Nephron (organoid): ENCODE measurements at regions not wholly inside any gene's neighbourhood (a gene's known extent, or its start where the extent isn't known, plus 50 kb on each side); places are given as distances from the start of the nearest gene placed in this dataset.
A peak's percentile ranks its signal among the peaks of the same experiment; 100 is the strongest.
"Not testable (repeated sequence)": the region's sequence is repeated elsewhere in the genome, so short reads cannot be mapped to it uniquely, and the experiment has no call there.

Experiments
- H3K27ac Mint-ChIP-seq, 3 experiments: 2 replicates each; pipeline ENCODE4 v1.8.0; 2020; ENCODE audit warnings: mixed read lengths in 3 of 3, mild to moderate bottlenecking in 2 of 3, moderate library complexity in 1 of 3
- H3K27me3 Mint-ChIP-seq: 2 replicates; pipeline ENCODE4 v1.8.0; 2021; ENCODE audit warnings: low read depth, mild to moderate bottlenecking, moderate library complexity, mixed read lengths
- H3K36me3 Mint-ChIP-seq: 2 replicates; pipeline ENCODE4 v1.8.0; 2020; ENCODE audit warnings: low read depth, mixed read lengths
- H3K4me1 Mint-ChIP-seq: 2 replicates; pipeline ENCODE4 v1.8.0; 2020; ENCODE audit warnings: mixed read lengths
- H3K4me3 Mint-ChIP-seq, 3 experiments: 2 replicates each; pipeline ENCODE4 v1.8.0; 2020; ENCODE audit warnings: mild to moderate bottlenecking in 3 of 3, mixed read lengths in 3 of 3, moderate library complexity in 2 of 3
- H3K9me3 Mint-ChIP-seq: 2 replicates; pipeline ENCODE4 v1.8.0; 2020; ENCODE audit warnings: mixed read lengths
- TF ChIP-seq, protein P1 (sequence below), 3 experiments: fragments of 200-600 bp; sonication (generic); IDR thresholded peaks; one replicate each; pipeline ENCODE4 v1.5.0; 2021; ENCODE audit warnings: antibody characterized with exemption in 3 of 3; ENCODE audit not compliant: unreplicated experiment in 3 of 3

DNA sequence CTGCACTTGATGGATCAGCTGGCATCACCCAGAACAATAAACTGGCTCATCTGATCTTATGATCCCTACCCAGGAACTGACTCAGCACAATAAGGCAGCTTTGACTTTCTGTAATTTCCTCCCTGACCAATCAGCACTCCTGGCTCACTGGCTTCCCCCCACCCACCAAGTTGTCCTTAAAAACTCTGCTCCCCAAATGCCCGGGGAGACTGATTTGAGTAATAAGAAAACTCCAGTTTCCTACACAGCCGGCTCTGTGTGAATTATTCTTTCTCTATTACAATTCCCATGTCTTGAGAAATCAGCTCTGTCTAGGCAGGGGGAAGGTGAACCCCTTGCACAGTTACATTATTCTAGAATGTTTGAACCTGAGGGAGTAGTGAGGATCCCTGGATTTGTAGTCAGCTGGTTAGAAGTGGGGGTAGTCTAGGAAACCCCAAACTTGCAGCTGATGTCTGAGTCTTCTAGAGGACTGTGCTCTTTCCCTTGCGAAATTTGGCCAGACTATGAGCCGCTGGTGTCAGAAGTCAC lies 111.7 kb upstream of the NEK6 start:
- Mint-ChIP-seq H3K27me3 (peaks cover 28% of the 10 kb centered on the region), H3K27ac (no peak overlapping the region), H3K9me3 (no peaks in the 10 kb centered on the region), H3K4me3 (no peak overlapping the region), H3K4me1 (no peaks in the 10 kb centered on the region), H3K36me3 (no peaks in the 10 kb centered on the region)
- TF ChIP-seq, protein P1, sequence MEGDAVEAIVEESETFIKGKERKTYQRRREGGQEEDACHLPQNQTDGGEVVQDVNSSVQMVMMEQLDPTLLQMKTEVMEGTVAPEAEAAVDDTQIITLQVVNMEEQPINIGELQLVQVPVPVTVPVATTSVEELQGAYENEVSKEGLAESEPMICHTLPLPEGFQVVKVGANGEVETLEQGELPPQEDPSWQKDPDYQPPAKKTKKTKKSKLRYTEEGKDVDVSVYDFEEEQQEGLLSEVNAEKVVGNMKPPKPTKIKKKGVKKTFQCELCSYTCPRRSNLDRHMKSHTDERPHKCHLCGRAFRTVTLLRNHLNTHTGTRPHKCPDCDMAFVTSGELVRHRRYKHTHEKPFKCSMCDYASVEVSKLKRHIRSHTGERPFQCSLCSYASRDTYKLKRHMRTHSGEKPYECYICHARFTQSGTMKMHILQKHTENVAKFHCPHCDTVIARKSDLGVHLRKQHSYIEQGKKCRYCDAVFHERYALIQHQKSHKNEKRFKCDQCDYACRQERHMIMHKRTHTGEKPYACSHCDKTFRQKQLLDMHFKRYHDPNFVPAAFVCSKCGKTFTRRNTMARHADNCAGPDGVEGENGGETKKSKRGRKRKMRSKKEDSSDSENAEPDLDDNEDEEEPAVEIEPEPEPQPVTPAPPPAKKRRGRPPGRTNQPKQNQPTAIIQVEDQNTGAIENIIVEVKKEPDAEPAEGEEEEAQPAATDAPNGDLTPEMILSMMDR (IDR thresholded peaks at IDR 0.05; ENCODE audit: unreplicated experiment in 3 of 3), result no peak

DNA sequence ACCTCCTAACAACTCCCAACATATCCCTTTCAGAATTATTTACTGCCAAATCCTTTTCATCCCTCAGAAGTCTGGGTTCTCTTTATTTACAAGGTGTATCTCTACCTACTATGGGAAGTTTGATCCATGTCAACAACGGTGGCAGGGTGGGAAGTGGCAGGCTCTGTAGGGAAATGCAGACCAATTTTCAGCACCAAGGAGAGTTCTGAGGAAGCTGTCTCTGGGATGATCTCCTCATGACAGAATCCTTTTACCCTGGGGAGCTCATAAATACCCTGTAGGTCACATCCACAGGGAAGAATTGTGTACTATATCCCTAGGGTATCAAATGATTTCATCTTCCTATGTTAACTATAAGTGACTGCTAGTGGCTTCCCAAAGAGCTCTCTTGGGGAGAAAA lies 107.8 kb upstream of the NEK6 start:
- no peak overlapping the region for H3K27ac Mint-ChIP-seq
- H3K27me3 Mint-ChIP-seq, result peaks cover 27% of the 10 kb centered on the region
- H3K9me3 Mint-ChIP-seq, result peaks cover 8% of the 10 kb centered on the region
- no peaks in the 10 kb centered on the region for H3K4me1 Mint-ChIP-seq
- no peak overlapping the region for H3K4me3 Mint-ChIP-seq
- TF ChIP-seq, protein P1 (IDR thresholded peaks at IDR 0.05; ENCODE audit: unreplicated experiment in 3 of 3), result no peak
- no peaks in the 10 kb centered on the region for H3K36me3 Mint-ChIP-seq

DNA sequence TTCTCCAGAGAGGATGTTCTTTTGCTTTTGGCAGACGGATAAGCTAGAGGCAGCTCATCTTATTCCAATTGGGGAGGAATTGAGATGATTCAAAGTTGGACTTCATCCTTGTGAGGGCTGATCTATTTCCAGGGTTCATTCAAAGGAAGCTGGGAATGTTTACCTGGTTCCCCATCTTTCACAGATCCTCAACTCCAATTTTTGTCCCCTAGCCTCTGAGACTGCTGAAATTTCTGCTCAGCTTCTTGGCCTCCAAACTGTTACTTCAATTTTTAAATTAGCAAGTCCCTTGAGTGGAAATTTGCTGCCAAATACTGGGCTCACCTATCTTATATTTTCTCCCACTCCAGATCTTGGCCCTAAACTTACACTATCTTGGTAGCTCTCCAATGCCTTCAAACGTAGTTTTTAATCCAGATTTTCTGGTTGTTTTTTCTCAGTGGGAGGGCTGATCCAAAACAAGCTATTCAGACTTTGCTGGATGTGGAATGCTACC lies 93.9 kb upstream of the NEK6 start:
- Mint-ChIP-seq H3K27ac (peak overlapping the region in 1 of 3 experiments; percentile 54), H3K27me3 (peaks cover 24% of the 10 kb centered on the region), H3K4me3 (no peak overlapping the region), H3K36me3 (no peaks in the 10 kb centered on the region), H3K4me1 (peaks cover 15% of the 10 kb centered on the region), H3K9me3 (no peaks in the 10 kb centered on the region)
- TF ChIP-seq, protein P1 (IDR thresholded peaks at IDR 0.05; ENCODE audit: unreplicated experiment in 3 of 3), result no peak

DNA sequence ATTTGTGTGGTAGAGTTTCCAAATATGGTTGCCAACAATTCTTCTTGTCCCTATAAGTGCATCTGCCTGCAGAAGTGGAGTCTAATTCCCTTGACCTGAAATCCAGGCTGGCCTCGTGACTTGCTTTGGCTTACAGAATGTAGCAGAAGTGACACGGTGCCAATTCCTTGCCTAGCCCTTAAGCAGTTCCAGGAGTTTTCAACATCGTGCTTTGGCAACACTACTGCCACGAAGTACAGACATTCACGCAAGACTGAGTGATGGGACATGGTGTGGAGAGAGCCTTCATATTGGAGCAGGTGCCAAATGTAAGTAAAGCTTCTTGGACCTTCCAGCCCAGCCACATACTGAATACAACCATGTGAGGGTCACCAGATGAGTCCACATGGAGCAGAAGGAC lies 92.9 kb upstream of the NEK6 start:
- Mint-ChIP-seq H3K4me1 (peaks cover 15% of the 10 kb centered on the region), H3K27ac (no peak overlapping the region), H3K9me3 (no peaks in the 10 kb centered on the region), H3K4me3 (no peak overlapping the region), H3K36me3 (no peaks in the 10 kb centered on the region), H3K27me3 (peaks cover 24% of the 10 kb centered on the region)
- TF ChIP-seq, protein P1 (IDR thresholded peaks at IDR 0.05; ENCODE audit: unreplicated experiment in 3 of 3), result no peak

DNA sequence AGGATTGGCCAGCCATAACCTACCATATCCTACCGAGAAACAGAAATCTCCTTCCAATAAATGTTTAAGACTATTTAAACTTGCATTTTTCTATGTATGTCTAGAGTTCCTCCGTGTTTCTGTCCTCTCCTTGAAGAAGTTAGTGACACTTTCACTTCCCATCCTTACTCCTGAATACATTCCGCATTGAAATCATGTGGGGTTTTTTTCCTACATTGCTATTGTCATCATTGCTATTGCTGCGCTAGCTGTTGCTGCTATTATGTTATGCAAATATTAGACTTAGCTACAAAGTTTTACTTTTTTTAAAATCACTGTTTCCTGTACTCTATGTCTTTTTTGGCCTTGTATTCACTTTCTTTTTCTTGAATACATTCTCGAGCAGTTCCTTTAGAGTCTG lies 83.3 kb upstream of the NEK6 start:
- peaks cover 51% of the 10 kb centered on the region for H3K27me3 Mint-ChIP-seq
- TF ChIP-seq, protein P1 (IDR thresholded peaks at IDR 0.05; ENCODE audit: unreplicated experiment in 3 of 3), result no peak
- H3K27ac Mint-ChIP-seq, result no peak overlapping the region
- H3K9me3 Mint-ChIP-seq, result peaks cover 19% of the 10 kb centered on the region
- no peak overlapping the region for H3K4me3 Mint-ChIP-seq
- H3K4me1 Mint-ChIP-seq, result no peaks in the 10 kb centered on the region
- no peaks in the 10 kb centered on the region for H3K36me3 Mint-ChIP-seq

DNA sequence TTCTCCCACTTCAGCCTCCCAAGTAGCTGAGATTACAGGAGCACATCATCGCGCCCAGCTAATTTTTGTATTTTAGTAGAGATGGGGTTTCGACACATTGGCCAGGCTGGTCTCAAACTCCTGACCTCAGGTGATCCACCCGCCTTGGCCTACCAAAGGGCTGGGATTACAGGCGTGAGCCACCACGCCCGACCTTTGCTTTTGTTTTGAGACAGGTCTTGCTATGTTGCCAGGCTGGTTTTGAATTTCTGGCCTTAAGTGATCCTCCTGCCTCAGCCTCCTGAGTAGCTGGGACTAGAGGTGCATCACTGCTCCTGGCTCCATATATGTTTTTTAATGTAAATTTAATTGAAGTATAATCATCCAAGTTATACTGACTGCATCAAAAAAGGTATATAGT lies 80.2 kb upstream of the NEK6 start:
- not testable (repeated sequence) for H3K27ac Mint-ChIP-seq, H3K4me1 Mint-ChIP-seq, H3K36me3 Mint-ChIP-seq, H3K4me3 Mint-ChIP-seq
- Mint-ChIP-seq H3K9me3 (peaks cover 10% of the 10 kb centered on the region), H3K27me3 (peaks cover 59% of the 10 kb centered on the region)
